ENCODE measurements at regions not wholly inside any gene's neighbourhood (a gene's known extent, or its start where the extent isn't known, plus 50 kb on each side); places are given as distances from the start of the nearest gene placed in this dataset.

- ATAC-seq (peak; percentile 28), DNase-seq (ENCODE audit: low spot score) (no peak)
- intact Hi-C loops (cut with DNase I): no loop called here
Observed at GRCh38 chr18:2002151-2002550, 569.2 kb downstream of the METTL4 start.

- intact Hi-C loops (cut with DNase I): no loop called here
- ATAC-seq (no peak), DNase-seq (ENCODE audit: low spot score) (no peak)
Observed at GRCh38 chr18:2002604-2003003, 568.7 kb downstream of the METTL4 start.

- DNase-seq (ENCODE audit: low spot score): no peak
- ATAC-seq: peak; percentile 74
- intact Hi-C loops (cut with DNase I): no loop called here
Observed at GRCh38 chr18:2009942-2010697, 561.2 kb downstream of the METTL4 start.

GRCh38 chr18:2027016-2027415 is 544.3 kb downstream of the METTL4 start:
- DNase-seq (ENCODE audit: low spot score): no peak
- intact Hi-C loops (cut with DNase I): no loop called here

GRCh38 chr18:2027756-2028155 is 543.5 kb downstream of the METTL4 start:
- ATAC-seq (no peak), DNase-seq (ENCODE audit: low spot score) (no peak)
- intact Hi-C loops (cut with DNase I): no loop called here

More at GRCh38 chr18:2027016-2027415, 544.3 kb downstream of the METTL4 start:
- no peak for ATAC-seq

- intact Hi-C loops (cut with DNase I): no loop called here
- no peak for ATAC-seq
- DNase-seq (ENCODE audit: low spot score): no peak
Observed at GRCh38 chr18:2028986-2029385, 542.3 kb downstream of the METTL4 start.

GRCh38 chr18:2030647-2031046 is 540.7 kb downstream of the METTL4 start:
- ATAC-seq: no peak
- DNase-seq (ENCODE audit: low spot score): no peak
- intact Hi-C loops (cut with DNase I): no loop called here

- ATAC-seq: no peak
- intact Hi-C loops (cut with DNase I): no loop called here
Observed at GRCh38 chr18:2032036-2032435, 539.3 kb downstream of the METTL4 start.

GRCh38 chr18:2035056-2035455 is 536.2 kb downstream of the METTL4 start:
- ATAC-seq: no peak
- intact Hi-C loops (cut with DNase I): no loop called here
- no peak for DNase-seq (ENCODE audit: low spot score)

More at GRCh38 chr18:2032036-2032435, 539.3 kb downstream of the METTL4 start:
- no peak for DNase-seq (ENCODE audit: low spot score)

GRCh38 chr18:2036086-2036485 is 535.2 kb downstream of the METTL4 start:
- DNase-seq (ENCODE audit: low spot score): no peak
- intact Hi-C loops (cut with DNase I): no loop called here
- ATAC-seq: no peak

- DNase-seq (ENCODE audit: low spot score) (no peak), ATAC-seq (no peak)
- intact Hi-C loops (cut with DNase I): no loop called here
Observed at GRCh38 chr18:2040279-2040678, 531.0 kb downstream of the METTL4 start.

- DNase-seq (ENCODE audit: low spot score) (no peak), ATAC-seq (peak; percentile 46)
- intact Hi-C loops (cut with DNase I): no loop called here
Observed at GRCh38 chr18:2049986-2050385, 521.3 kb downstream of the METTL4 start.

- DNase-seq (ENCODE audit: low spot score) (no peak), ATAC-seq (no peak)
- intact Hi-C loops (cut with DNase I): no loop called here
Observed at GRCh38 chr18:2050702-2051201, 520.6 kb downstream of the METTL4 start.

- no peak for DNase-seq (ENCODE audit: low spot score)
- intact Hi-C loops (cut with DNase I): no loop called here
- no peak for ATAC-seq
Observed at GRCh38 chr18:2053490-2054089, 517.7 kb downstream of the METTL4 start.

- intact Hi-C loops (cut with DNase I): no loop called here
- ATAC-seq: no peak
- no peak for DNase-seq (ENCODE audit: low spot score)
Observed at GRCh38 chr18:2059336-2059735, 512.0 kb downstream of the METTL4 start.

- DNase-seq (ENCODE audit: low spot score) (no peak), ATAC-seq (no peak)
- intact Hi-C loops (cut with DNase I): no loop called here
Observed at GRCh38 chr18:2060086-2060485, 511.2 kb downstream of the METTL4 start.

GRCh38 chr18:2070631-2071030 is 500.7 kb downstream of the METTL4 start:
- no peak for DNase-seq (ENCODE audit: low spot score)
- no peak for ATAC-seq
- intact Hi-C loops (cut with DNase I): no loop called here

- ATAC-seq: no peak
- DNase-seq (ENCODE audit: low spot score): no peak
- intact Hi-C loops (cut with DNase I): no loop called here
Observed at GRCh38 chr18:2075499-2075898, 495.8 kb downstream of the METTL4 start.

- ATAC-seq: no peak
- DNase-seq (ENCODE audit: low spot score): no peak
- intact Hi-C loops (cut with DNase I): no loop called here
Observed at GRCh38 chr18:2082676-2083075, 488.6 kb downstream of the METTL4 start.

GRCh38 chr18:2083691-2084090 is 487.6 kb downstream of the METTL4 start:
- DNase-seq (ENCODE audit: low spot score): no peak
- no peak for ATAC-seq
- intact Hi-C loops (cut with DNase I): no loop called here

- DNase-seq (ENCODE audit: low spot score) (no peak), ATAC-seq (no peak)
- intact Hi-C loops (cut with DNase I): no loop called here
Observed at GRCh38 chr18:2086439-2086838, 484.9 kb downstream of the METTL4 start.
